HFFc6 (cell line): ENCODE measurements at regions not wholly inside any gene's neighbourhood (a gene's known extent, or its start where the extent isn't known, plus 50 kb on each side); places are given as distances from the start of the nearest gene placed in this dataset.

Source experiments
- DNase-seq: peaks from one replicate; pipeline ENCODE4 v3.0.0-alpha.2; 2018
- H3K27ac Mint-ChIP-seq: 2 replicates; pipeline ENCODE4 v1.8.0; 2020; ENCODE audit warnings: mild to moderate bottlenecking, mixed read lengths
- H3K27me3 Mint-ChIP-seq: 2 replicates; pipeline ENCODE4 v1.8.0; 2021; ENCODE audit warnings: mild to moderate bottlenecking, moderate library complexity, mixed read lengths; ENCODE audit not compliant: insufficient read depth
- H3K36me3 Mint-ChIP-seq: 2 replicates; pipeline ENCODE4 v1.8.0; 2021; ENCODE audit warnings: low read depth, mixed read lengths
- H3K4me1 Mint-ChIP-seq: 2 replicates; pipeline ENCODE4 v1.8.0; 2020; ENCODE audit warnings: low read depth, mixed read lengths
- H3K4me3 Mint-ChIP-seq: 2 replicates; pipeline ENCODE4 v1.8.0; 2020; ENCODE audit warnings: mild to moderate bottlenecking, moderate library complexity, mixed read lengths
- H3K9me3 Mint-ChIP-seq: 2 replicates; pipeline ENCODE4 v1.8.0; 2020; ENCODE audit warnings: mild to moderate bottlenecking, mixed read lengths
- TF ChIP-seq, protein P1 (sequence below): fragments of 200-600 bp; sonication (generic); IDR thresholded peaks from 2 replicates; pipeline ENCODE4 v1.5.0; 2021; ENCODE audit warnings: antibody characterized with exemption, mild to moderate bottlenecking

DNA sequence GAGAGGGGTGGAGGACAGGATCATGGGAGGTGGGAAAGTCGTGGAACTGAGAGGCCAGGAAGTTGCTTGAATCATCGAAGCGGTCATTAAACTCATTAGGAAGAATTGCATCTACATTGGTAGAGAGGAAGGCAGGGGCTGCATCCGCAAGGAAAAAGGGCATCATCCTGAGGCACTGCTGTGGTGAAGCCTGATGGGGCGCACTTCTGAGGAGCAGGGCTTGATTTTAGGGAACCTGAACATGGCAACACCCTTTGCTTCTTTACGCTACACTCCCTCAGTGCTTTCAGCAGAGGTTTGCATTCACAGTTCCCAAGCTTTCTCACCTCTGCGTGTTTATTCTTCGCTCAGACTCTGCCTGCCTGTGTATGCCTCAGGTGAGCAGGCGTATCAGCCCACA lies 352.0 kb upstream of the RAB6C start:
- H3K4me3 Mint-ChIP-seq = no peak overlapping the region
- TF ChIP-seq, protein P1, sequence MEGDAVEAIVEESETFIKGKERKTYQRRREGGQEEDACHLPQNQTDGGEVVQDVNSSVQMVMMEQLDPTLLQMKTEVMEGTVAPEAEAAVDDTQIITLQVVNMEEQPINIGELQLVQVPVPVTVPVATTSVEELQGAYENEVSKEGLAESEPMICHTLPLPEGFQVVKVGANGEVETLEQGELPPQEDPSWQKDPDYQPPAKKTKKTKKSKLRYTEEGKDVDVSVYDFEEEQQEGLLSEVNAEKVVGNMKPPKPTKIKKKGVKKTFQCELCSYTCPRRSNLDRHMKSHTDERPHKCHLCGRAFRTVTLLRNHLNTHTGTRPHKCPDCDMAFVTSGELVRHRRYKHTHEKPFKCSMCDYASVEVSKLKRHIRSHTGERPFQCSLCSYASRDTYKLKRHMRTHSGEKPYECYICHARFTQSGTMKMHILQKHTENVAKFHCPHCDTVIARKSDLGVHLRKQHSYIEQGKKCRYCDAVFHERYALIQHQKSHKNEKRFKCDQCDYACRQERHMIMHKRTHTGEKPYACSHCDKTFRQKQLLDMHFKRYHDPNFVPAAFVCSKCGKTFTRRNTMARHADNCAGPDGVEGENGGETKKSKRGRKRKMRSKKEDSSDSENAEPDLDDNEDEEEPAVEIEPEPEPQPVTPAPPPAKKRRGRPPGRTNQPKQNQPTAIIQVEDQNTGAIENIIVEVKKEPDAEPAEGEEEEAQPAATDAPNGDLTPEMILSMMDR = no peak

DNA sequence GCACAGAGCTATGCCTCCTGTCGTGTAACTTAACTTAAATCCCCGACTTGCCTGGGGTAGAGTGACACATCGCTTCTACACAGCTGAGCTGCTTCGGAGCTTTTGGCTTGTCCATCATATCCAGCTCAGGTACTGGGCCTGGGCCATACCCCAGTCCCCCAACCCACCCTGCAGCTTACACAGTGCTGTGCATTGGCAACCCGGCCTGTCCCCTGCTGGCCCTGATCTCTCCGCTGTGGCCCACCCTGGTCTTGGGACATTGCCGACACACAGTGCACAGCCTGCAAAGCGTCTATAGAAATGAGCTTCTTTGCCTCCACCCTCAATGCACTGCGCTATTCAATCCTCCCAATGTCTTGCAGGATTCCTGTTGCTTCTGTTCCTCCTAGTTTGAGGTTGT lies 342.8 kb upstream of the RAB6C start:
- H3K27me3 Mint-ChIP-seq = no peaks in the 10 kb centered on the region; the same call in 1 of the 2 replicates
- H3K27ac Mint-ChIP-seq = no peak overlapping the region
- TF ChIP-seq, protein P1 = no peak
- peaks cover 35% of the 10 kb centered on the region for H3K9me3 Mint-ChIP-seq
- DNase-seq = no peak
- H3K36me3 Mint-ChIP-seq = no peaks in the 10 kb centered on the region
- no peak overlapping the region for H3K4me3 Mint-ChIP-seq
- no peaks in the 10 kb centered on the region for H3K4me1 Mint-ChIP-seq

More for the DNA sequence above, 352.0 kb upstream of the RAB6C start:
- Mint-ChIP-seq H3K36me3 (peaks cover 12% of the 10 kb centered on the region; the same call in 1 of the 2 replicates), H3K4me1 (no peaks in the 10 kb centered on the region), H3K27ac (no peak overlapping the region), H3K27me3 (peaks cover 3% of the 10 kb centered on the region), H3K9me3 (peaks cover 45% of the 10 kb centered on the region)
- DNase-seq = no peak

- H3K9me3 Mint-ChIP-seq = peaks cover 26% of the 10 kb centered on the region
- no peaks in the 10 kb centered on the region for H3K27me3 Mint-ChIP-seq
- no peak overlapping the region for H3K27ac Mint-ChIP-seq
- no peak for DNase-seq
- no peaks in the 10 kb centered on the region for H3K36me3 Mint-ChIP-seq
- TF ChIP-seq, protein P1 = no peak
- no peaks in the 10 kb centered on the region for H3K4me1 Mint-ChIP-seq
- H3K4me3 Mint-ChIP-seq = no peak overlapping the region
Measured at GRCh38 chr2:129641371-129641770, 338.1 kb upstream of the RAB6C start.

GRCh38 chr2:129642526-129643043 lies 336.9 kb upstream of the RAB6C start:
- TF ChIP-seq, protein P1 = no peak
- Mint-ChIP-seq H3K9me3 (peaks cover 28% of the 10 kb centered on the region), H3K4me3 (no peak overlapping the region), H3K27ac (no peak overlapping the region), H3K27me3 (no peaks in the 10 kb centered on the region), H3K4me1 (no peaks in the 10 kb centered on the region), H3K36me3 (no peaks in the 10 kb centered on the region)
- no peak for DNase-seq

DNA sequence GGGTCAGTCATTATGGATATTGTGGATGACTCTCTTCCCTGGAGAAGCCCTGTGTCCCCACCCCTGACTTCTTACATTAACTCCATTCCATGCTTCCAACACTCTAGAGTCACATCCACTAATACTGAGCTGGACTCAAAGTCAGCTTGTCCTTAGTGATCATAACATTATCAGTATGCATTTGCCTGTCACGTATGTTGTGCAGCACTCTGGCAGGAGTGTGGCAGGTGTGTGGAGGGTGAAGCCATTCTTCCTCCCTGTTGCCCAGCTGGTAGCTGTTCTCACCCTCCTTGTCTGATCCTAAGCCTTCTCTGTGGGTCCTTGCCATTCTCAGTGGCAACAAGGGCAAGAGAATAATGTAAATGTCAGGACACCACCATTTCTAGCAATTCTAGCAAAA lies 334.1 kb upstream of the RAB6C start:
- H3K36me3 Mint-ChIP-seq = no peaks in the 10 kb centered on the region; the same call in 1 of the 2 replicates
- H3K4me1 Mint-ChIP-seq = no peaks in the 10 kb centered on the region
- no peak for DNase-seq
- H3K4me3 Mint-ChIP-seq = no peak overlapping the region
- H3K9me3 Mint-ChIP-seq = peaks cover 45% of the 10 kb centered on the region
- H3K27me3 Mint-ChIP-seq = no peaks in the 10 kb centered on the region
- TF ChIP-seq, protein P1 = no peak
- H3K27ac Mint-ChIP-seq = no peak overlapping the region

DNA sequence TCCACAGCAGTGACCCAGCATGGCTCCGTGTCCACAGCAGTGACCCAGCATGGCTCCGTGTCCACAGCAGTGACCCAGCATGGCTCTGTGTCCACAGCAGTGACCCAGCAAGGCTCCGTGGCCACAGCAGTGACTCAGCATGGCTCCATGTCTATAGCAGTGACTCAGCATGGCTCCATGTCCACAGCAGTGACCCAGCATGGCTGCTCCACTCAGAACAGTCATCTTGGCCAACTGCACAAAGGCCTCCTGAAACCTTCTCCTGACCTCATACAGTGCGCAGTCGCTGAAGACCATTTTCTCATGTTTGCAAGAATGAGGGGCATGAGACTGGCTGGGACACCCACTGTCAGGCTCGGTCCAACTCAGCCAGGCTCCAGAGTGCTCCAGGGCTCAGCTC lies 333.4 kb upstream of the RAB6C start:
- Mint-ChIP-seq H3K9me3 (peaks cover 50% of the 10 kb centered on the region), H3K27me3 (no peaks in the 10 kb centered on the region), H3K4me3 (no peak overlapping the region), H3K4me1 (no peaks in the 10 kb centered on the region), H3K27ac (no peak overlapping the region), H3K36me3 (no peaks in the 10 kb centered on the region; the same call in 1 of the 2 replicates)
- no peak for DNase-seq
- TF ChIP-seq, protein P1 = no peak
